HG03025 (cell line): ENCODE measurements at regions not wholly inside any gene's neighbourhood (a gene's known extent, or its start where the extent isn't known, plus 50 kb on each side); places are given as distances from the start of the nearest gene placed in this dataset.
"Not testable (repeated sequence)": the region's sequence is repeated elsewhere in the genome, so short reads cannot be mapped to it uniquely, and the experiment has no call there.

ENCODE experiments used
- ATAC-seq: cut with Tn5 transposase; IDR thresholded peaks from one replicate; pipeline ENCODE4 v1.9.1; 2021; ENCODE audit warnings: mild to moderate bottlenecking, moderate library complexity; ENCODE audit not compliant: unreplicated experiment, low FRiP score

- not testable (repeated sequence) for ATAC-seq
These were observed 254.8 kb downstream of the KBTBD8 start for GRCh38 chr3:67252906-67253305.

- ATAC-seq: no peak
These were observed 280.0 kb downstream of the KBTBD8 start for GRCh38 chr3:67278015-67278618.

GRCh38 chr3:67286586-67286985 lies 288.5 kb downstream of the KBTBD8 start:
- ATAC-seq: no peak

DNA sequence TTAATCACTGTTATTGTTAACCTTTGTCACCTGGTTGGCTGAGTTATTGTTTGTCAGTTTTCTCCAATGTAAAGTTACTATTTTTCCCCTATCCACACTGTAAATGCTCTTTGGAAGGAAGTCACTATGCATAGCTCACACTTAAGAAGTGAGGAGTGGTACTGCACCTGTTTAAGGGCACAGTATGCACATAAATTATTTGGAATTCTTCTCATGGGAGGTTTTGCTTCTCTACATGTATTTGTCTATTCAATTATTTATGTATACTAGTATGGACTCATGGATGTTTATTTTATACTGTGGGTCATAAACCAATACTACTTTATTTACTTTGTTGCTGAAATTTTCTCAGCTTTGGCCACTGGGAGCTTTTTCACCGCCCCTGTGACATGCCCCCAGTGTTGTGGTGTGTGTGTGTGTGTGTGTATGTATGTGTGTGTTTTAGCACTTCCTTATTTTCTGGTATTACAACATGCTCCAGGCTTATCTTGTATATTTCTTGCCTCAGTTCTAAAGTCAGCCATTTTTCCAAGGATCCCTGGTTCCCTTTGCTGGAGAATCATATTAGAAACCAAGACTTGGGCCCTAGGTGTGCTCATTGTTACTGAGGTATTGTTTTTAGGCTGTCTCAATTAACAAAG lies 290.5 kb downstream of the KBTBD8 start:
- ATAC-seq: no peak

DNA sequence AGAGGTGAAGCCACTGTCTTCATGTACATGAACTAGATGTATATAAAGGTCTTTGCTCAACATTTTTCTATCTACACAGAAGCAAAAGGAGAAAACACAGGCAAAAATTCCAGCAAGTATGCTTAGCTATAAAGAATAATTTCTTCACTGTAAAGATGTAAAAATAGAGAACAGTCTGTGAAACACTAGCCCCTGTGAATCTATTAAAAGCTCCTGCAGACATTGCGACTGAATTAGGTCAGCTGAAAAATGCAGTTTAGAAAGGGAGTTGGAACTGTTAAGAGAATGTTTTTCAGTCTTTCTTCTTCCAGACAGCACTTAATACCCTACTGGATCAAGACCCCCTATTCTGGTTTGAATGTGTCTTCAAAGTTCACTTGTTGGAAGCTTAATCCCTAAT lies 291.5 kb downstream of the KBTBD8 start:
- no peak for ATAC-seq

DNA sequence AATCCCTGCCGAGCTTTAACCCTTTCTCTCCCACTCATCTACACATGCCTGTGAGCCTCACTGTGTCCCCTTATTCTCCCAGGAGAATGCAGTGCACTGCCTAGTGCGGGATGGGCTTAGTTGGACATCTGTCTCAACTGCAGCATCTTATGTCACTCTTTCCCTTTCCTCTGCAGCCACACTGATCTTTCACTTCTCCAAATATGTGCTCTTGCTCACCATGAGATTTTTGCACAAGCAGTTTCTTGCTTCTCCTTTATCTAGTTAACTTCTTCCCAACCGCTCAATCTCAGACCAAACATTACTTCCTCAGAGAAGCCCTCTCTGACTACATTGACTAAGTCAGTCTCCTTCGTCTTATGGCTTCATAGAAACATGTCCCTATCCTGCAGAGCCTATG lies 292.3 kb downstream of the KBTBD8 start:
- ATAC-seq: peak; percentile 76

GRCh38 chr3:67291287-67292252 lies 293.5 kb downstream of the KBTBD8 start:
- ATAC-seq: peak; percentile 35

- ATAC-seq: no peak
These were observed 294.4 kb downstream of the KBTBD8 start for GRCh38 chr3:67292356-67293121.

DNA sequence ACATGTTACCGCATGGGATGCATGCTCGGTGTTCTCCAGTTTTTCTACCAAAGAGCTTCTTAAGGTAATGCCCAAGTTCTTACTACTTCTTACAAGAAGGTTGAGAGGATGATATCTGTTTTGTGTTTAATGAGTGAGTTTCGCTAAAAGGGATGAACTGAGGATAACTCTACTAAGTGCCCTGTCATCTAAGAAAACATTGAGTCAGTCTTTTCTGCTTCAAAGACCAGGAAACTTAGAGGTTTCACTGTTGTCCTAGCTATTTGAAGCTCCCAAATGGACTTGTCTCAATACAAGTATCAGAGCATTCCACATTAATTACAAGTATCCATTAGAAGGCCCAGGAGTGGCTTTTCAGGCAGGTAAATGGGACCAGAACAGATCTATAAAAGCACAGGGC lies 296.2 kb downstream of the KBTBD8 start:
- ATAC-seq: no peak

GRCh38 chr3:67296039-67296892 lies 298.2 kb downstream of the KBTBD8 start:
- ATAC-seq: no peak

DNA sequence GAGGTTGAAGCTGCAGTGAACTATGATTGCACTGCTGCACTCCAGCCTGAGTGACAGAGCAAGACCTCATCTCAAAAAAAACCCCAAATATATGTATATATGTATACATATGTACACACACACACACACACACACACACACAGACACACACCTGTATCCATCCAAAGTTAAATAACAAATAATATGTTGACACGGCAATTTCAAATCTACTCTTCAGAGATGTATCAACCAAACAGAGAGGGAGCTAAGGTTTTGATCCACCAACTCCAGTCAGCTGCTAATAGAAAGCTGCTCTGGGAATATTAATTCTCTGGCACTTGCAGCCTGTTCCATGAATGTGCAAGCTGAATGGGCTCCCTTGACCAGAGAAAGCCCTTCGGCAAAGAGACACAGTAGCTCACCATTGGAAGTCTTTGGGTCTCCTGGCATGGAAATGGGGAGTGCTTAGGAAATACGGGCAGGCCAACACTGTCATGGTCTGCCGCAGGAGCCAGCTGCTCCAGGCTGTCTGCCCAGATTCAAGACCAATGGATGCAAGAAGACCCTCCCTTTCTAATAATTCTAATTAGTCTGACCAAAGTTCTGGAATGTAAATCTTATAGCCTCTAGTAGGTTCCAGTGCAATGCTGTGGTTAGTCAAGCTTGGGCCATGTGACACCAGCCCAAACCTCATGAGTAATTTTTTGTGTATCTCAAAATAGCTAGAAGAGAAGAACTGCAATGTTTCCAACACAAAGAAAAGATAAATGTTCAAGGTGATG lies 299.8 kb downstream of the KBTBD8 start:
- no peak for ATAC-seq

- ATAC-seq: no peak
These were observed 303.4 kb downstream of the KBTBD8 start for GRCh38 chr3:67301556-67301955.

DNA sequence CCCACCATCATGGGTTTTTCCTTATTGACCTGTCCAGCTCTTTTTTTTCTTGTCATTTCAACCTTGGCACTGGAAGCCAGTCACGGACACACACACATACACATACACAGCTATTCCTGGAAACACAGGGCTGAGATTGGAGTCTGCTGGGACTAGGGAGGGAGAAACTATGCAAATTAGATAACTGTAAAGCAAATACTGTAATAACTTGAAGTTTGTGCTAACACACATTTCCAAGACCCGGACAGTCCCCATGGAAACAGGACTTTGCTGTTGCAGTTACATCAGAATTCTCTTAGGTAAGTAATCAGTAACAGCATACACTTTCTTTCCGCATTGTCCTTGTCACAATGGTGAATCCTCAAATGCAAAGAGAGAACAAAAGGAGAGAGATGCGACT lies 304.4 kb downstream of the KBTBD8 start:
- no peak for ATAC-seq

GRCh38 chr3:67305160-67305559 lies 307.1 kb downstream of the KBTBD8 start:
- ATAC-seq: no peak

- ATAC-seq: no peak
These were observed 307.8 kb downstream of the KBTBD8 start for GRCh38 chr3:67305922-67306321.

GRCh38 chr3:67311440-67311839 lies 313.3 kb downstream of the KBTBD8 start:
- no peak for ATAC-seq

DNA sequence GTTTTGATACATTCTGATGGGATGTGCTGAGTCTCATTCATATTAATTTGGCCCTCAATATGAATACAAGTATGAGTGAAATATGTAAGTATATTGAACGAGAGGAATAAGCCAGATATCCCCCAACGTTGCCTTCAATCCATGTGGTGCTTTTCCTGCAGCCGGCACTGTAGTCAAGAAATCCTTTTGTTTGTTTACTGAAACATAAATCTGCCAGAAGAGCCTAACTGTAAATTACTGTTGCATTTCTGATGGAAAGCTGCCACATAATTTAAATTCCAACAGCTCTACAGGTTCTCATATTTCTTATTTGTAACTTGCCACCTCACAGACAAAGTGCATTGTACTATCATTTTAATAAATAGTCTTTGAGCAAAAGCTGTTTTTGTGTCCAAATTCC lies 314.0 kb downstream of the KBTBD8 start:
- no peak for ATAC-seq

DNA sequence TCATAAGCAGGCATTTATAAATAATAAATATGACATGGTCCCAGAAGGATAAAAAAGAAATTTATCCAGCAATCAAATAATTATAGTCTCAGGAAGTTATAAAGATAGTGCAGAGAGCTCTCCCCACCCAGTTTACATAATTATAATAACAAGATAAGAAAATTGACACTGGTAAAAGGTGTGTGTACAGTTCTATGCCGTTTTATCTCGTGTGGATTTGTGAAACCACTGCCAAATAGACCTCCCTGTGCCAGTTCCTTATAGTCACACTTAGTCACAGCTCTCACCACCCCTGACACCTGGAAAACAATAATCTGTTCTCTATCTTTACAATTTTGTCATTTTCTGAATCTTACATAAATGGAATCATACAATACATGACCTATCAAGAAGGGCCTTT lies 320.1 kb downstream of the KBTBD8 start:
- no peak for ATAC-seq

DNA sequence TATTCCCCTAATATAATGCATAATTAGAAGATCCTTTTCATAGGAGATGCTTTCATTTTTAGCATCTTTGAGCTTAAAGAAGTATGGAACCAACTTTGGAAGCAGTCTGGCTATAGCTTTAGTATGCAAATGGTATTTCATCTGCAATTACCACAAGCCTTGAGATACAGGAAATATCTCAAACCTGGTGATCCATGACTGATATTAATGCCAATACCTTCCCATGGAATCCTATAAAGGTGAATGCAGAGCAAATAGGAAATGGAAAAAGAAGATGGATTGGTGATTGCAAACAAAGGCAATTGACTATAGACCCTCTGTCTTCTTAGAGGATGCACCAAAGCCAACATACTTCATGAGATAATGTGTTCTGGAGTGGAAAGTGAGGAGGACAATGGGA lies 326.4 kb downstream of the KBTBD8 start:
- ATAC-seq: no peak
